ENCODE measurements at regions not wholly inside any gene's neighbourhood (a gene's known extent, or its start where the extent isn't known, plus 50 kb on each side); places are given as distances from the start of the nearest gene placed in this dataset.
A peak's percentile ranks its signal among the peaks of the same experiment; 100 is the strongest.

- Histone ChIP-seq H3K27me3 (replicated peaks; ENCODE audit: insufficient read depth) (no peaks in the 10 kb centered on the region), H3K27ac (no peak overlapping the region), H3K4me1 (replicated peaks) (no peaks in the 10 kb centered on the region), H3K4me3 (no peak overlapping the region), H3K9me3 (no peaks in the 10 kb centered on the region), H3K36me3 (no peaks in the 10 kb centered on the region)
- WGBS = 68% methylated on average over 4 of the region's 4 CpGs
- no peak for TF ChIP-seq POLR2A (IDR thresholded peaks at IDR 0.05)
- no peak for TF ChIP-seq POLR2AphosphoS5 (IDR thresholded peaks at IDR 0.05)
- TF ChIP-seq CTCF (IDR thresholded peaks at IDR 0.05) = no peak
- no peak for DNase-seq (ENCODE audit: low spot score)
- intact Hi-C loops (cut with DNase I) = no loop called here
Measured at GRCh38 chr3:101995371-101996046, 146.2 kb downstream of the NFKBIZ start.

- H3K27me3 ChIP-seq (replicated peaks; ENCODE audit: insufficient read depth) = no peaks in the 10 kb centered on the region
- H3K36me3 ChIP-seq = no peaks in the 10 kb centered on the region
- intact Hi-C loops (cut with DNase I) = no loop called here
- H3K4me3 ChIP-seq = no peak overlapping the region
- no peak for TF ChIP-seq POLR2AphosphoS5 (IDR thresholded peaks at IDR 0.05)
- no peak for TF ChIP-seq POLR2A (IDR thresholded peaks at IDR 0.05)
- TF ChIP-seq CTCF (IDR thresholded peaks at IDR 0.05) = no peak
- no peaks in the 10 kb centered on the region for H3K9me3 ChIP-seq
- H3K27ac ChIP-seq = no peak overlapping the region
- H3K4me1 ChIP-seq (replicated peaks) = no peaks in the 10 kb centered on the region
- 96% methylated on average over 3 of the region's 3 CpGs for WGBS
- DNase-seq (ENCODE audit: low spot score) = no peak
Measured at GRCh38 chr3:101996832-101997231, 147.5 kb downstream of the NFKBIZ start.

- Histone ChIP-seq H3K4me1 (replicated peaks) (no peaks in the 10 kb centered on the region), H3K4me3 (no peak overlapping the region), H3K27ac (no peak overlapping the region), H3K27me3 (replicated peaks; ENCODE audit: insufficient read depth) (no peaks in the 10 kb centered on the region), H3K9me3 (no peaks in the 10 kb centered on the region), H3K36me3 (no peaks in the 10 kb centered on the region)
- DNase-seq (ENCODE audit: low spot score) = no peak
- TF ChIP-seq POLR2A (IDR thresholded peaks at IDR 0.05) = no peak
- TF ChIP-seq POLR2AphosphoS5 (IDR thresholded peaks at IDR 0.05) = peak; percentile 31
- TF ChIP-seq CTCF (IDR thresholded peaks at IDR 0.05) = no peak
- WGBS = 84% methylated on average over 3 of the region's 3 CpGs
- intact Hi-C loops (cut with DNase I) = no loop called here
Measured at GRCh38 chr3:101998256-101998926, 149.1 kb downstream of the NFKBIZ start.

GRCh38 chr3:101999177-101999779 lies 150.0 kb downstream of the NFKBIZ start:
- Histone ChIP-seq H3K4me1 (replicated peaks) (no peaks in the 10 kb centered on the region), H3K4me3 (no peak overlapping the region), H3K27ac (no peak overlapping the region), H3K9me3 (no peaks in the 10 kb centered on the region), H3K36me3 (no peaks in the 10 kb centered on the region), H3K27me3 (replicated peaks; ENCODE audit: insufficient read depth) (no peaks in the 10 kb centered on the region)
- WGBS = 49% methylated on average over 3 of the region's 3 CpGs
- TF ChIP-seq POLR2AphosphoS5 (IDR thresholded peaks at IDR 0.05) = no peak
- no peak for TF ChIP-seq POLR2A (IDR thresholded peaks at IDR 0.05)
- no peak for TF ChIP-seq CTCF (IDR thresholded peaks at IDR 0.05)
- intact Hi-C loops (cut with DNase I) = no loop called here
- DNase-seq (ENCODE audit: low spot score) = no peak
